ENCODE measurements at regions not wholly inside any gene's neighbourhood (a gene's known extent, or its start where the extent isn't known, plus 50 kb on each side); places are given as distances from the start of the nearest gene placed in this dataset.
"Not testable (repeated sequence)": the region's sequence is repeated elsewhere in the genome, so short reads cannot be mapped to it uniquely, and the experiment has no call there.

DNA sequence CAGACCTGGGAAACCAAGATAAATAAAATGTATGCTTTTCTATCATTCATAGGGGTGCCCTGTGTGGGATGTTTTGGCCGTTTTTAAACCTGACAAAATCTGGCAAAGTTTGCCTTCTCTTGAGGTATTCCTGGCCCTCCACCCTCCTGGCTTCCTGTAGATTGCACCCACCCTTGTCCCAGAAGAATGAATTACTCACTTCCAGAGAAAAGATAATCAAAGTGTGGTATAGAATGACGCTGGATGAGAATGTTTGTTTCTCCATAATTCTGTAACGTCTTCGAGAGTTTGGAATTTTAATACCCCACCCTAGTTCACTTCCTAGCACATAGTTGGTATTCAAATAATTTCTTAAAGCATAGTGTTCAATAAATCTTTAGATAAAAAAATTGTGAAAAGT, 519.7 kb upstream of the PFKP start:
- Histone ChIP-seq H4K91ac (ENCODE audit: insufficient read length, low read depth, low read length) (no peak overlapping the region), H3K79me1 (ENCODE audit: insufficient read depth, low read depth, low read length, poor library complexity, severe bottlenecking) (no peaks in the 10 kb centered on the region), H3K23me2 (ENCODE audit: insufficient read length, low read depth, low read length, poor library complexity, severe bottlenecking) (no peaks in the 10 kb centered on the region), H4K8ac (replicated peaks; ENCODE audit: insufficient read length, low read depth, low read length) (no peak overlapping the region), H3K4me2 (ENCODE audit: insufficient read depth, insufficient read length, low read length) (no peak overlapping the region), H3K14ac (ENCODE audit: insufficient read depth, low read length) (no peak overlapping the region), H2BK20ac (ENCODE audit: low read depth, low read length, poor library complexity, severe bottlenecking) (no peak overlapping the region), H3K18ac (ENCODE audit: insufficient read length, low read depth, low read length) (no peak overlapping the region), H3K23ac (ENCODE audit: insufficient read length, low read depth, low read length) (no peak overlapping the region), H3K4me1 (ENCODE audit: insufficient read depth, low read length) (no peaks in the 10 kb centered on the region), H3T11ph (ENCODE audit: low read length) (no peak overlapping the region), H2AK5ac (ENCODE audit: insufficient read length, low read length) (no peak overlapping the region), H4K20me1 (ENCODE audit: control insufficient read depth, insufficient read depth, insufficient read length) (no peaks in the 10 kb centered on the region), H2AFZ (ENCODE audit: low read length) (no peak overlapping the region), H3K9ac (ENCODE audit: extremely low read depth, insufficient read length, low read length) (no peak overlapping the region), H3K27me3 (ENCODE audit: insufficient read depth, low read length) (no peaks in the 10 kb centered on the region), H3K56ac (ENCODE audit: insufficient read length, low read depth, low read length) (no peak overlapping the region), H3K9me3 (ENCODE audit: control insufficient read depth, low read depth, low read length) (no peaks in the 10 kb centered on the region), H3K79me2 (ENCODE audit: insufficient read depth, low read length) (no peaks in the 10 kb centered on the region), H3K27ac (ENCODE audit: insufficient read length, low read depth, low read length) (no peak overlapping the region), H2BK120ac (ENCODE audit: low read depth, low read length, poor library complexity, severe bottlenecking) (no peak overlapping the region), H2BK5ac (ENCODE audit: insufficient read length, low read length) (no peak overlapping the region), H2BK15ac (ENCODE audit: low read depth, low read length) (no peak overlapping the region), H4K5ac (ENCODE audit: insufficient read length, low read depth, low read length) (no peak overlapping the region), H2BK12ac (ENCODE audit: insufficient read length, low read depth, low read length) (no peak overlapping the region), H3K4ac (ENCODE audit: low read depth, low read length) (no peak overlapping the region)
- Mint-ChIP-seq H3K4me1 (0 out of 4 replicates have a peak, but pooled peaks cover 0 to 6% of the 10 kb centered on the region in 2 experiments), H3K27me3 (ENCODE audit: low read depth) (no peaks in the 10 kb centered on the region), H3K9me3 (no peaks in the 10 kb centered on the region), H3K36me3 (ENCODE audit: insufficient read depth in 1 of 3, low read depth in 3 of 3) (no peaks in the 10 kb centered on the region; a peak in 2 of 7 replicates), H3K27ac (no peak overlapping the region), H3K4me3 (no peak overlapping the region)
- DNase-seq: no peak
- TF ChIP-seq CTCF (conservative IDR thresholded peaks at IDR 0.05): no peak
- WGBS (ENCODE audit: extremely low coverage, insufficient read length, low lambda C conversion rate): no CpG with 5 or more reads among the region's 4 CpGs

- not testable (repeated sequence) for H2BK15ac ChIP-seq (ENCODE audit: low read depth, low read length); H4K20me1 ChIP-seq (ENCODE audit: control insufficient read depth, insufficient read depth, insufficient read length); H3K4ac ChIP-seq (ENCODE audit: low read depth, low read length); H3K27me3 ChIP-seq (ENCODE audit: insufficient read depth, low read length); H4K8ac ChIP-seq (replicated peaks; ENCODE audit: insufficient read length, low read depth, low read length); H3K79me1 ChIP-seq (ENCODE audit: insufficient read depth, low read depth, low read length, poor library complexity, severe bottlenecking); H3T11ph ChIP-seq (ENCODE audit: low read length); H3K27me3 Mint-ChIP-seq (ENCODE audit: low read depth); H3K14ac ChIP-seq (ENCODE audit: insufficient read depth, low read length); H2BK20ac ChIP-seq (ENCODE audit: low read depth, low read length, poor library complexity, severe bottlenecking); H2AFZ ChIP-seq (ENCODE audit: low read length); H2AK5ac ChIP-seq (ENCODE audit: insufficient read length, low read length); H3K23ac ChIP-seq (ENCODE audit: insufficient read length, low read depth, low read length); DNase-seq; H3K79me2 ChIP-seq (ENCODE audit: insufficient read depth, low read length); H3K56ac ChIP-seq (ENCODE audit: insufficient read length, low read depth, low read length); H3K9me3 ChIP-seq (ENCODE audit: control insufficient read depth, low read depth, low read length); H3K4me3 Mint-ChIP-seq; H3K4me1 Mint-ChIP-seq; H3K9ac ChIP-seq (ENCODE audit: extremely low read depth, insufficient read length, low read length); H4K5ac ChIP-seq (ENCODE audit: insufficient read length, low read depth, low read length); H4K91ac ChIP-seq (ENCODE audit: insufficient read length, low read depth, low read length); H3K18ac ChIP-seq (ENCODE audit: insufficient read length, low read depth, low read length); H3K27ac Mint-ChIP-seq; H3K9me3 Mint-ChIP-seq; H2BK5ac ChIP-seq (ENCODE audit: insufficient read length, low read length); H2BK12ac ChIP-seq (ENCODE audit: insufficient read length, low read depth, low read length); H3K27ac ChIP-seq (ENCODE audit: insufficient read length, low read depth, low read length); H3K4me2 ChIP-seq (ENCODE audit: insufficient read depth, insufficient read length, low read length); H2BK120ac ChIP-seq (ENCODE audit: low read depth, low read length, poor library complexity, severe bottlenecking); H3K4me1 ChIP-seq (ENCODE audit: insufficient read depth, low read length); H3K36me3 Mint-ChIP-seq (ENCODE audit: insufficient read depth in 1 of 3, low read depth in 3 of 3); H3K23me2 ChIP-seq (ENCODE audit: insufficient read length, low read depth, low read length, poor library complexity, severe bottlenecking)
- WGBS (ENCODE audit: extremely low coverage, insufficient read length, low lambda C conversion rate): no CpG with 5 or more reads among the region's 3 CpGs
These were observed 520.5 kb upstream of the PFKP start for GRCh38 chr10:2546894-2547293.
